GM19324 (cell line): ENCODE measurements at regions not wholly inside any gene's neighbourhood (a gene's known extent, or its start where the extent isn't known, plus 50 kb on each side); places are given as distances from the start of the nearest gene placed in this dataset.

Source experiments
- ATAC-seq: cut with Tn5 transposase; IDR thresholded peaks from one replicate; pipeline ENCODE4 v1.9.1; 2021; ENCODE audit warnings: mild to moderate bottlenecking, moderate library complexity; ENCODE audit not compliant: unreplicated experiment, low FRiP score

- no peak for ATAC-seq
Observed at GRCh38 chr10:47224546-47225218, 75.3 kb upstream of the GDF10 start.

DNA sequence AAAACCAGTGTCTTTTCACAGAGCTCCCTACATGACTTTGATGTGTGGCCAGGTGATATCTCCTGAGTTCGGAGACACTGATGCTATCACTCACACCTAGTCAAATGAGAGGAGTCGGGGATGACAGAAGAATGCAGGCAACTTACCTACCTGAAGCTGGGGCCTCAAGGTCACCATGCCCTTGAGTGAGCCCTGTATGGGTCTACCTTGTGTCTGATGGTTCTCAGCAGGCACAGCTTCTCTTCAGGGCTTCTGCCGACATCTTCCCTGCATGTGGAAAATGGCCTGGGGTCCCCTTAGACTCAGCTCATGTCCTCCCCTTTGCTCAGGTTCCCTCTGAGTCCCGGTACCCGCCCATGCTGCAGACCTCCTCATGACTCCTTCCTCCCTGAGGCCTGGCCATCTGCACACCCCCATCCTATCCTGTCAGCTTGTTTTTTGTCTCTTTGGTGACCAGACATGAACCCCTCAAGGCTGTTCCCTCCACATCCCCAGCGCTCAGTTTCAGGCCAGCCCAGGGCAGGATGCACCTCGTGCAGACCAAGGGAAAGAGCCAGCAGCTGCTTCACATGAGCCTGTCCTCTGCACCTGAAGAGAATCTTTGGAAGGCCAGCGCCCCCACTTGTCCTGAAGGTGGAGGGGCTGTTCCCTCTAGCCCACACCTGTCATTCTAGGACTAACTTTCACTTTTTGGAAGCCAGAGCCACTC is 74.6 kb upstream of the GDF10 start:
- no peak for ATAC-seq

DNA sequence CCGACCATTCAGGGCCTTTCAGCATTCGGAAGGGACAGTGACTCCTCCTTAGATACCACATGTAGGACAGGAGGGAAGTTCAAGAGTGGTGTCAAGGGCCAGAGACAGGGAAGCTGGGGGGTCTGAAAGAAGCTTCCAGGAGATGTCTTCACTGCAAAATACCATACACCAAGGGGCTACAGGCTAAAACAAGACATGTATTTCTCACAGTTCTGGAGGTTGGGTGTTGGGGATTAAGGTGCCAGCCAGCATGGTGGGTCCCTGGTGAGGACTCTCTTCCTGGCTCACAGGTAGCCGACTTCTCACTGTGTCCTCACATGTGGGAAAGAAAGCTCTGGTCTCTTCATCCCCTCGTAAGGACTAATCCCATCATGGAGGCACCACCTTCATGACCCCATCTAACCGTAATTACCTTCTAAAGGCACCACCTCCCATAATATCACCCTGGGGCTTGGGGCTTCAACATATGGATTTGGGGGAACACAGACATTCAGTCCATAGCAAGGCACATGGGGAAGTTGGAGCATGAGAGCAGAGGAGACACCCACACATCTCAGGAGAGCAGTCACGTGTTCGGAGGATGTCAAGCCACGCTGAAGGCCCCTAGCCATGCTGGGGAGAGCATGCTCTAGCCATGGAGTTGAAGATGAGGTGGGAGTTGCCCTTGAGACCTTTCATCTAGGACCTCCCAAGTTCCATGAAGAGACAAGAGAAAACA is 73.9 kb upstream of the GDF10 start:
- no peak for ATAC-seq

DNA sequence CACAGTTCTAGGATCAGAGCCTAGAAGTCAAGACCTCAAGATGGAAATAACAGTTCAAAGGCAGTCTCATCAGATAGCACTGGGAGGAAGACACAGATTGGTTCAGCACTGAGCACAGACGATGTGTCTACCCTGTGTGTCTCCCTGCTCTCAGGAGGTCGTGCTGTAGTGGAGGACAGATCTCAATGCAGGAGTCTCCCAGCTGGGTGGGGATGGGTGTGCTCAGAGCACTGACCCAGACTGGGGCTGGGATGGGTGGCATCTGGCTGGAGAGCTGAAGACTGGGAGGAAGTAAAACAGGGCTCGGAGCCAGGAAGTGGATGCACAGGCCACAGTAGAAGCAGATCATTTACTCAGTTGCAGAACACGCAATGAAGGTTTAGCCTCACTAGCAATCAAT is 69.5 kb upstream of the GDF10 start:
- ATAC-seq, result no peak

- no peak for ATAC-seq
Observed at GRCh38 chr10:47230957-47231356, 69.0 kb upstream of the GDF10 start.

DNA sequence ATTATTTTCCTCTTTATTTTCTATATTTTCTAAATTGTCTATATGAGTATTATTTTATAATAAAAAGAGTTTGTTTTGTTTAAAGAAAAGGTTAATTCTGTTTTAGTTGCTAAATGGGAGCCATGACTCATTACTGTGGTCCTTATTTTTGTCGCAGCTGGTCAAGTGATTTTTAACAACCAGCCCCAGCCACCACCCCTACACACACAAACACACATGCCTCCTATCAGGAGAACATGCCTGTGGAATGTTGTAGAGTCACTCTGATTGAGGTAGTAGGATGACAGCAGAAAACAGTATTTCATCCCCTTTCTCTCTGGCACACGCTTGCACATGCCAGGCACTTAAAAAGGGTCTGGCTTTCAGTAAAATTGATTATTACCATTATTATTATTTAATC is 68.6 kb upstream of the GDF10 start:
- no peak for ATAC-seq

- ATAC-seq, result no peak
Observed at GRCh38 chr10:47233631-47234030, 66.4 kb upstream of the GDF10 start.

- no peak for ATAC-seq
Observed at GRCh38 chr10:47235484-47235883, 64.5 kb upstream of the GDF10 start.

- ATAC-seq, result no peak
Observed at GRCh38 chr10:47237316-47238260, 62.4 kb upstream of the GDF10 start.

GRCh38 chr10:47238331-47239095 is 61.5 kb upstream of the GDF10 start:
- no peak for ATAC-seq

GRCh38 chr10:47239211-47239610 is 60.8 kb upstream of the GDF10 start:
- ATAC-seq, result no peak

GRCh38 chr10:47240173-47240572 is 59.8 kb upstream of the GDF10 start:
- ATAC-seq, result no peak

DNA sequence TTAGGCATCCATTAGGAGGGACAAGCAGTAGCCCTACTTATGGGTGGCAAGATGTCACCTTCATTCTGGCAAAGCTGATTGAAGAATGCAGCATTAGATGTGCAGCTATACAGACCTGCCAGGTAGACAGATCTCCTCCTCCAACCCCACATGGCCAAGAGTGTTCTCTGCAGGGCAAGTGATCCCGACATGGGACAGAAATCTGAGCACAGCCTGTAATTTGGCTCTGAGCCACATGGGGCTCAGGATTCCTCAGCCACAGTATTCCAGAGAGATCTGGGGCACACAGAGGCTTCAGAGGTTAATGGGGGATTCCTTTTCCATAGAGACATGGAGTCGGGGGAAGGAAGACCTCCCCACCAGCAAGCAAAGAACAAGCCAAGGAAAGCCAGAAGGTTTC is 58.7 kb upstream of the GDF10 start:
- ATAC-seq, result no peak

- no peak for ATAC-seq
Observed at GRCh38 chr10:47241946-47242867, 57.8 kb upstream of the GDF10 start.

DNA sequence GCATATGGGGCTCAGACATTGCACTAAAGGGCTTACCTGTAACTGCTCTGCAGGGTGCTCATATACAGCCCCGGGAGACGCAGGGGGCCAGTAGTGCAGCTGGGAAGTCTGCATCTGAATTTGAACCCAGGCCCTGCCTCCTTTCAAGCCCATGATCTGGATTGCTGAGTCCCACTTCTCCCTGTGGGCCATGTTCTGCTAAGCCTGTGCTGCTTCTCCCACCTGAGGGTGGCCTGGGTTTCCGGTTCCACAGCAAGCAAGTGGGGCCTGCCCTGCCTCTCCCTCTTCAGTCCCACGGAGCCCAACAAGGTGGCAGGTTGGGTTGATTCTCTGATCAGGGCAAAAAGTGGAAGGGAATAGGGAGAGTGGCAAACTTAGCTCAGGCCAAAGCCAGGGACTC is 56.6 kb upstream of the GDF10 start:
- no peak for ATAC-seq

- no peak for ATAC-seq
Observed at GRCh38 chr10:47243791-47244190, 56.2 kb upstream of the GDF10 start.

DNA sequence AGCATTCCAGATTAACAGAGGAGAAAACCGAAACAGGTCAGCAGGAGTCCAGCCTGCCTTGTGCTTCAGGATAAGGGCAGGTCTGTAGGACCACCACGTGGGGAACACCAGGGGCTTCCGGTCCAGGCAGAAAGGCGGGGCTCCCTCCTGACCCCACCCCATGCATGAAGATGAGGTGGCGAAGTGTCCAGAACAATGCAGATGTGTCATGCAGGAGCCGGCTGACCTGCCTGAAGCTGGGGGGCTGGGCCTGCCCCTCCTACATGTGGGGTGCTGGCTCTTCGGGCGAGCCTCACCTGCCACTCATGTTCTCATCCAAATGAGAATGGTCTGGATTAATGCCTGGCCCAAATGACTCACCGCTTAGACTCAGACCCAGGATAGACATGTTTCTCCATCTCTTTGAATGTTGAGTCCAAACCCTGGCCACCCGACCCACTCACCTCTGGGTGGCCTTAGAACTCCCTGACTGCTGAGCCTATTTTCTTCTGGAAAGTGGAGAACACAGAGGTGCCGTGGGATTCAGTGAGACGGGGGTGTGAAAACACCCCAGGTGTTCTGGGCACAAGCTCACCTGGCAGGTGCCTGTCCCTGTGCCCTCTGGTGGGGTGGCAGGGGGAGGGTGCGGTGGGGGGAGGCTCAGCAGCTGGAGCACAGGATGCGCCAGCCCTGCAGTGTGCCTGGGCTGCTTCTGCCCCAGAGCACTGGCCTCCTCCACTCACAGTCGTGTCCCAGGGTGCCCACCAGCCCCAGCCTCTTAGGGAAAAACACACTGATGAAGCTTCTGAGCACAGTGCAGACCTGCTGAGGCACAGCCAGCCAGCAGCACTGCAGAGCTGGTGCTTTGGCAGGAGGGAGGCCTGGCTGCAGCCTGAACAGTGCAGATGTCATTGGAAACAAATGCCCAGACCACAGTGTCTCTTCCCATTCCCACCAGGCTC is 55.2 kb upstream of the GDF10 start:
- no peak for ATAC-seq
